ENCODE measurements at regions not wholly inside any gene's neighbourhood (a gene's known extent, or its start where the extent isn't known, plus 50 kb on each side); places are given as distances from the start of the nearest gene placed in this dataset.

DNA sequence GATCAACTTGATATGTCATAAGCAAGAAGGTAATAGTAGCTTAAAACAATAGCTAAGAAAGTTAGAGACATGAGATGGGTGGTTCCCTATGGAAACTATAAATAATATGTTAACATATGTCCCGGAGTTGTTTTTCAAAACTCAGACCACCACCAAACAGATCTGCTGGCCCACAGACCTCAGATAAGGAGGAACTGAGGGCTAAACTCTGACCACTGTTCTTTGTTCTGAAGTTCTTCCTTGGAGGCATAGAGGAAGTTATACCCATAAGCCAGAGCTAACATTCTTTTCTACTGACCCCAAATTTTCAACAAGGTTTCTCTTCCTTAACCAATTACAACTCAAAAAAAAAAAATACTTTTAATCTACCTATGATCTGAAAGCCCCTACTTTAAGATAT lies 156.1 kb upstream of the FSCB start:
- TF ChIP-seq POLR2A (IDR thresholded peaks at IDR 0.05): no peak
- TF ChIP-seq, protein P1, sequence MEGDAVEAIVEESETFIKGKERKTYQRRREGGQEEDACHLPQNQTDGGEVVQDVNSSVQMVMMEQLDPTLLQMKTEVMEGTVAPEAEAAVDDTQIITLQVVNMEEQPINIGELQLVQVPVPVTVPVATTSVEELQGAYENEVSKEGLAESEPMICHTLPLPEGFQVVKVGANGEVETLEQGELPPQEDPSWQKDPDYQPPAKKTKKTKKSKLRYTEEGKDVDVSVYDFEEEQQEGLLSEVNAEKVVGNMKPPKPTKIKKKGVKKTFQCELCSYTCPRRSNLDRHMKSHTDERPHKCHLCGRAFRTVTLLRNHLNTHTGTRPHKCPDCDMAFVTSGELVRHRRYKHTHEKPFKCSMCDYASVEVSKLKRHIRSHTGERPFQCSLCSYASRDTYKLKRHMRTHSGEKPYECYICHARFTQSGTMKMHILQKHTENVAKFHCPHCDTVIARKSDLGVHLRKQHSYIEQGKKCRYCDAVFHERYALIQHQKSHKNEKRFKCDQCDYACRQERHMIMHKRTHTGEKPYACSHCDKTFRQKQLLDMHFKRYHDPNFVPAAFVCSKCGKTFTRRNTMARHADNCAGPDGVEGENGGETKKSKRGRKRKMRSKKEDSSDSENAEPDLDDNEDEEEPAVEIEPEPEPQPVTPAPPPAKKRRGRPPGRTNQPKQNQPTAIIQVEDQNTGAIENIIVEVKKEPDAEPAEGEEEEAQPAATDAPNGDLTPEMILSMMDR (IDR thresholded peaks at IDR 0.05): no peak

Measured in prostate gland (tissue), 2 donors.